Uterus (tissue), 3 donors: ENCODE measurements at regions not wholly inside any gene's neighbourhood (a gene's known extent, or its start where the extent isn't known, plus 50 kb on each side); places are given as distances from the start of the nearest gene placed in this dataset. TPM values are rescaled to one million over a fixed set of nuclear protein-coding genes. Genes with fewer than 3 reads are reported as not detected.

Experiments used
- DNase-seq, 2 donors: peaks; one replicate each; pipeline ENCODE4 v3.0.0-alpha.2; 2019 to 2020
- H3K27ac ChIP-seq, 2 donors: fragments of 200-600 bp; sonication (generic); 1 replicate in 1 of 2; 2 replicates in 1 of 2; pipeline ENCODE4 v1.5.1; 2016 to 2018
- H3K27me3 ChIP-seq, 2 donors: fragments of 200-600 bp; sonication (generic); one replicate each; pipeline ENCODE4 v1.5.1; 2018 to 2019; ENCODE audit warnings: control low read depth in 1 of 2
- H3K36me3 ChIP-seq, 2 donors: fragments of 200-600 bp; sonication (generic); one replicate each; pipeline ENCODE4 v1.5.1; 2019; ENCODE audit warnings: control low read depth in 1 of 2
- H3K4me1 ChIP-seq, 2 donors: fragments of 200-600 bp; sonication (generic); one replicate each; pipeline ENCODE4 v1.5.1; 2018 to 2019; ENCODE audit warnings: control low read depth in 1 of 2
- H3K4me3 ChIP-seq, 2 donors: fragments of 200-600 bp; sonication (generic); 1 replicate in 1 of 2; 2 replicates in 1 of 2; pipeline ENCODE4 v1.5.1; 2018 to 2019; ENCODE audit warnings: mild to moderate bottlenecking in 1 of 2
- H3K9me3 ChIP-seq, 2 donors: fragments of 200-600 bp; sonication (generic); one replicate each; pipeline ENCODE4 v1.5.1; 2019; ENCODE audit warnings: control low read depth in 1 of 2
- CTCF ChIP-seq, 4 experiments: fragments of 200-600 bp in 2 of 4; fragments of 450-650 bp in 2 of 4; sonication (generic) in 2 of 4; IDR thresholded peaks; one replicate each; pipeline ENCODE4 v1.5.1; 2016 to 2019; ENCODE audit warnings: antibody characterized with exemption in 4 of 4, mild to moderate bottlenecking in 2 of 4, moderate library complexity in 1 of 4
- POLR2A ChIP-seq, 2 donors: fragments of 450-650 bp; IDR thresholded peaks; one replicate each; pipeline ENCODE4 v1.6.1; 2016; ENCODE audit warnings: antibody characterized with exemption in 2 of 2, mild to moderate bottlenecking in 1 of 2, moderate library complexity in 1 of 2
- intact Hi-C: fragments of 100-400 bp; cut with DNase I; formaldehyde crosslinking; loops from one replicate; pipeline ENCODE4 v1.15.1; 2023; ENCODE audit warnings: low total_unique reads
- small RNA-seq: library from RNA; depleted of rRNA; stranded (forward); fragments of <200 nt; gene quantifications from one replicate; pipeline ENCODE3, GENCODE V24; 2016
- donor health status: DM: yes; HTN: yes; CAD: no.

GRCh38 chr3:154482507-154482906 lies 52.5 kb upstream of the GPR149 start:
- intact Hi-C loops: no loop called here
- Histone ChIP-seq H3K36me3 (no peaks in the 10 kb centered on the region), H3K27me3 (no peaks in the 10 kb centered on the region), H3K4me3 (no peak overlapping the region), H3K27ac (no peak overlapping the region), H3K9me3 (no peaks in the 10 kb centered on the region), H3K4me1 (no peaks in the 10 kb centered on the region)
- TF ChIP-seq CTCF (IDR thresholded peaks at IDR 0.05): no peak
- no peak for TF ChIP-seq POLR2A (IDR thresholded peaks at IDR 0.05)
- no peak for DNase-seq

GRCh38 chr3:154480033-154480432 lies 50.0 kb upstream of the GPR149 start:
- intact Hi-C loops: no loop called here
- no peaks in the 10 kb centered on the region for H3K27me3 ChIP-seq
- no peaks in the 10 kb centered on the region for H3K9me3 ChIP-seq
- no peak overlapping the region for H3K4me3 ChIP-seq
- no peaks in the 10 kb centered on the region for H3K4me1 ChIP-seq
- no peak for DNase-seq
- TF ChIP-seq POLR2A (IDR thresholded peaks at IDR 0.05) (no peak), CTCF (IDR thresholded peaks at IDR 0.05) (no peak)
- H3K27ac ChIP-seq: no peak overlapping the region
- no peaks in the 10 kb centered on the region for H3K36me3 ChIP-seq

Small RNA genes in the stretch of these regions (small RNA-seq; reads per million reads assigned to genes)
- gene DYNLL1P5: not detected
